A549 (cell line): ENCODE measurements at regions not wholly inside any gene's neighbourhood (a gene's known extent, or its start where the extent isn't known, plus 50 kb on each side); places are given as distances from the start of the nearest gene placed in this dataset.

Experiments used
- EP300 ChIP-seq, 2 experiments: fragments of >200 bp; sonication (Bioruptor Twin); formaldehyde crosslinking; IDR thresholded peaks; 2 replicates in 1 of 2; 3 replicates in 1 of 2; pipeline ENCODE4 v1.6.1; 2016 to 2017
- HDAC2 ChIP-seq: fragments of 200-600 bp; sonication (generic); IDR thresholded peaks from 2 replicates; pipeline ENCODE4 v1.6.1; 2016
- HOXA7 ChIP-seq: fragments of 250-450 bp; sonication (Bioruptor Pico); IDR thresholded peaks from 2 replicates; pipeline ENCODE4 v1.5.0; 2020; ENCODE audit warnings: mild to moderate bottlenecking, moderate library complexity
- JUN ChIP-seq, 2 experiments: fragments of >200 bp; sonication (Bioruptor Twin); formaldehyde crosslinking; IDR thresholded peaks; 2 replicates in 1 of 2; 3 replicates in 1 of 2; pipeline ENCODE4 v1.6.1; 2016 to 2017
- KDM5A ChIP-seq: fragments of 200-600 bp; sonication (generic); IDR thresholded peaks from 2 replicates; pipeline ENCODE4 v1.6.1; 2016; ENCODE audit warnings: antibody characterized with exemption, mild to moderate bottlenecking
- MYC ChIP-seq: IDR thresholded peaks from 2 replicates; pipeline ENCODE4 v1.6.1; 2012; ENCODE audit warnings: mild to moderate bottlenecking, inconsistent platforms, low read length, improper control_type of control experiment, borderline replicate concordance
- POLR2A ChIP-seq: IDR thresholded peaks from 2 replicates; pipeline ENCODE4 v1.6.1; 2012; ENCODE audit warnings: mild to moderate bottlenecking, low read length
- POLR2AphosphoS2 ChIP-seq: conservative IDR thresholded peaks from 2 replicates; pipeline ENCODE4 v1.6.1; 2012; ENCODE audit warnings: low read length, improper control_type of control experiment, inconsistent platforms
- RAD21 ChIP-seq, 2 experiments: fragments of >200 bp in 1 of 2; sonication (Bioruptor Twin) in 1 of 2; formaldehyde crosslinking in 1 of 2; IDR thresholded peaks in 1 of 2; conservative IDR thresholded peaks in 1 of 2; 2 replicates in 1 of 2; 3 replicates in 1 of 2; pipeline ENCODE4 v1.6.1; 2012 to 2018; ENCODE audit warnings: inconsistent platforms in 1 of 2
- RFX5 ChIP-seq: fragments of 450-650 bp; IDR thresholded peaks from 2 replicates; pipeline ENCODE4 v1.7.1; 2014; ENCODE audit warnings: antibody characterized with exemption, mild to moderate bottlenecking, moderate library complexity
- RNF2 ChIP-seq: fragments of 200-600 bp; sonication (generic); IDR thresholded peaks from 2 replicates; pipeline ENCODE4 v1.6.1; 2016; ENCODE audit warnings: low read depth, mild to moderate bottlenecking, antibody characterized with exemption, moderate library complexity, borderline replicate concordance
- TF ChIP-seq, protein P1 (sequence below): fragments of >200 bp; sonication (Bioruptor Twin); formaldehyde crosslinking; IDR thresholded peaks from 3 replicates; pipeline ENCODE4 v1.5.1; 2016
- TF ChIP-seq, protein P2 (sequence below): IDR thresholded peaks from 2 replicates; pipeline ENCODE4 v1.6.1; 2012
- TF ChIP-seq, protein P3 (sequence below): fragments of 250-450 bp; sonication (Bioruptor Pico); IDR thresholded peaks from 2 replicates; pipeline ENCODE4 v1.5.0; 2021; ENCODE audit warnings: mild to moderate bottlenecking, moderate library complexity, borderline replicate concordance

DNA sequence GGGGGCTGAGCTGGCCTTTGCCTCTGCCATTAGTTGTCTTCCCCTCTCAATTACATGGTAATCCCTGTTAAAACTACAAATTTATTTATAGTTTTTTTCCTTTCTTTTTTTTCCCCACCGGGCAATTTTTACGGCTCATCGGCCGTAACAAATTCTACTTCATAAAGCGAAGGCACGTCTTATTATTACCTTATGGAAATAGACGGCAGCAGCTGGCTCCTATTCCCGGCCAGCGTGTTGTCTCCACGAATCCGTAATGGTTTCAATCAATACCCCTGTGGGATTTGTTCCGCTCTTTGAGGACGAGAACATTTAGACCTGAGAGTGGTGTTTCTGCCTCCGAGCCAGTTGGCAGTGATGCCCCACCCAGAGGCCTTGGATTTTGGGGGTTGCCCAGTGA, 52.4 kb upstream of the IGSF21 start:
- TF ChIP-seq HDAC2 = no peak
- TF ChIP-seq POLR2AphosphoS2 = no peak
- TF ChIP-seq RNF2 = no peak
- TF ChIP-seq, protein P1, sequence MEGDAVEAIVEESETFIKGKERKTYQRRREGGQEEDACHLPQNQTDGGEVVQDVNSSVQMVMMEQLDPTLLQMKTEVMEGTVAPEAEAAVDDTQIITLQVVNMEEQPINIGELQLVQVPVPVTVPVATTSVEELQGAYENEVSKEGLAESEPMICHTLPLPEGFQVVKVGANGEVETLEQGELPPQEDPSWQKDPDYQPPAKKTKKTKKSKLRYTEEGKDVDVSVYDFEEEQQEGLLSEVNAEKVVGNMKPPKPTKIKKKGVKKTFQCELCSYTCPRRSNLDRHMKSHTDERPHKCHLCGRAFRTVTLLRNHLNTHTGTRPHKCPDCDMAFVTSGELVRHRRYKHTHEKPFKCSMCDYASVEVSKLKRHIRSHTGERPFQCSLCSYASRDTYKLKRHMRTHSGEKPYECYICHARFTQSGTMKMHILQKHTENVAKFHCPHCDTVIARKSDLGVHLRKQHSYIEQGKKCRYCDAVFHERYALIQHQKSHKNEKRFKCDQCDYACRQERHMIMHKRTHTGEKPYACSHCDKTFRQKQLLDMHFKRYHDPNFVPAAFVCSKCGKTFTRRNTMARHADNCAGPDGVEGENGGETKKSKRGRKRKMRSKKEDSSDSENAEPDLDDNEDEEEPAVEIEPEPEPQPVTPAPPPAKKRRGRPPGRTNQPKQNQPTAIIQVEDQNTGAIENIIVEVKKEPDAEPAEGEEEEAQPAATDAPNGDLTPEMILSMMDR = no peak
- TF ChIP-seq, protein P2, sequence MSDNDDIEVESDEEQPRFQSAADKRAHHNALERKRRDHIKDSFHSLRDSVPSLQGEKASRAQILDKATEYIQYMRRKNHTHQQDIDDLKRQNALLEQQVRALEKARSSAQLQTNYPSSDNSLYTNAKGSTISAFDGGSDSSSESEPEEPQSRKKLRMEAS = no peak
- TF ChIP-seq, protein P3, sequence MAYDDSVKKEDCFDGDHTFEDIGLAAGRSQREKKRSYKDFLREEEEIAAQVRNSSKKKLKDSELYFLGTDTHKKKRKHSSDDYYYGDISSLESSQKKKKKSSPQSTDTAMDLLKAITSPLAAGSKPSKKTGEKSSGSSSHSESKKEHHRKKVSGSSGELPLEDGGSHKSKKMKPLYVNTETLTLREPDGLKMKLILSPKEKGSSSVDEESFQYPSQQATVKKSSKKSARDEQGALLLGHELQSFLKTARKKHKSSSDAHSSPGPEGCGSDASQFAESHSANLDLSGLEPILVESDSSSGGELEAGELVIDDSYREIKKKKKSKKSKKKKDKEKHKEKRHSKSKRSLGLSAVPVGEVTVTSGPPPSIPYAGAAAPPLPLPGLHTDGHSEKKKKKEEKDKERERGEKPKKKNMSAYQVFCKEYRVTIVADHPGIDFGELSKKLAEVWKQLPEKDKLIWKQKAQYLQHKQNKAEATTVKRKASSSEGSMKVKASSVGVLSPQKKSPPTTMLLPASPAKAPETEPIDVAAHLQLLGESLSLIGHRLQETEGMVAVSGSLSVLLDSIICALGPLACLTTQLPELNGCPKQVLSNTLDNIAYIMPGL (CRISPR knock-in tag) = no peak
- no peak for TF ChIP-seq RFX5
- no peak for TF ChIP-seq EP300 (IDR thresholded peaks at IDR 0.05)
- no peak for TF ChIP-seq MYC
- no peak for TF ChIP-seq POLR2A
- no peak for TF ChIP-seq KDM5A
- TF ChIP-seq HOXA7 (CRISPR knock-in tag) = no peak
- no peak for TF ChIP-seq RAD21 (conservative IDR thresholded peaks at IDR 0.05 in 1 of 2, IDR thresholded peaks at IDR 0.05 in 1 of 2)
- no peak for TF ChIP-seq JUN (IDR thresholded peaks at IDR 0.05)
